Calu3 (cell line): ENCODE measurements at regions not wholly inside any gene's neighbourhood (a gene's known extent, or its start where the extent isn't known, plus 50 kb on each side); places are given as distances from the start of the nearest gene placed in this dataset.
"Not testable (repeated sequence)": the region's sequence is repeated elsewhere in the genome, so short reads cannot be mapped to it uniquely, and the experiment has no call there.

Experiments used
- BruUV-seq: library from RNA; stranded (reverse); fragments of 400-500 nt; replicated peaks from 2 replicates; lab custom pipeline; 2021; lab: Mats Ljungman, UMichigan
- CTCF ChIA-PET: fragments of 300-600 bp; sonication (Branson Sonifier 250); formaldehyde crosslinking; loops from one replicate; lab custom pipeline; 2022; ENCODE audit warnings: antibody characterized with exemption; lab: Charles Lee
- DNase-seq: peaks from one replicate; pipeline ENCODE4 v3.0.0; 2022
- H3K27ac Mint-ChIP-seq: one replicate; pipeline ENCODE4 v1.8.0; 2022; ENCODE audit warnings: mixed read lengths; ENCODE audit not compliant: unreplicated experiment
- H3K27me3 Mint-ChIP-seq: one replicate; pipeline ENCODE4 v1.8.0; 2022; ENCODE audit warnings: mixed read lengths; ENCODE audit not compliant: unreplicated experiment
- H3K36me3 Mint-ChIP-seq: one replicate; pipeline ENCODE4 v1.8.0; 2022; ENCODE audit warnings: mild to moderate bottlenecking, moderate library complexity, mixed read lengths; ENCODE audit not compliant: insufficient read depth, unreplicated experiment
- H3K4me1 Mint-ChIP-seq: one replicate; pipeline ENCODE4 v1.8.0; 2022; ENCODE audit warnings: mild to moderate bottlenecking, low read depth, mixed read lengths; ENCODE audit not compliant: unreplicated experiment
- H3K4me3 Mint-ChIP-seq: one replicate; pipeline ENCODE4 v1.8.0; 2022; ENCODE audit warnings: mild to moderate bottlenecking, low read depth, moderate library complexity, mixed read lengths; ENCODE audit not compliant: unreplicated experiment
- H3K9me3 Mint-ChIP-seq: one replicate; pipeline ENCODE4 v1.8.0; 2022; ENCODE audit warnings: low read depth, mixed read lengths; ENCODE audit not compliant: unreplicated experiment
- CTCF ChIP-seq: fragments of 200-600 bp; IDR thresholded peaks from one replicate; pipeline ENCODE4 v1.8.0; 2022; ENCODE audit warnings: antibody characterized with exemption; ENCODE audit not compliant: unreplicated experiment
- intact Hi-C: fragments of 100-400 bp; cut with micrococcal nuclease; formaldehyde crosslinking; loops from one replicate; pipeline ENCODE4 v1.10.0; 2022; ENCODE audit not compliant: unreplicated experiment

GRCh38 chr17:27038676-27039075 is 255.2 kb upstream of the WSB1 start:
- no peak for TF ChIP-seq CTCF
- Mint-ChIP-seq H3K36me3 (no peaks in the 10 kb centered on the region), H3K4me1 (no peaks in the 10 kb centered on the region), H3K4me3 (no peak overlapping the region), H3K9me3 (peaks cover 4% of the 10 kb centered on the region), H3K27ac (no peak overlapping the region), H3K27me3 (no peaks in the 10 kb centered on the region)
- no TSS peak for BruUV-seq
- intact Hi-C loops: no loop called here
- no peak for DNase-seq
- CTCF ChIA-PET: no interaction called here

- CTCF ChIA-PET, H3K27me3 Mint-ChIP-seq, H3K4me3 Mint-ChIP-seq, H3K9me3 Mint-ChIP-seq, H3K4me1 Mint-ChIP-seq, H3K36me3 Mint-ChIP-seq, BruUV-seq, intact Hi-C loops, DNase-seq, H3K27ac Mint-ChIP-seq: not testable (repeated sequence)
Measured at GRCh38 chr17:27045039-27045438, 248.9 kb upstream of the WSB1 start.

- Mint-ChIP-seq H3K4me1 (no peaks in the 10 kb centered on the region), H3K36me3 (no peaks in the 10 kb centered on the region), H3K9me3 (peaks cover 1% of the 10 kb centered on the region), H3K27ac (no peak overlapping the region), H3K4me3 (no peak overlapping the region), H3K27me3 (no peaks in the 10 kb centered on the region)
- CTCF ChIA-PET: no interaction called here
- no peak for TF ChIP-seq CTCF
- no TSS peak for BruUV-seq
- DNase-seq: no peak
- intact Hi-C loops: no loop called here
Measured at GRCh38 chr17:27049104-27049784, 244.7 kb upstream of the WSB1 start.

GRCh38 chr17:27065588-27065987 is 228.3 kb upstream of the WSB1 start:
- no TSS peak for BruUV-seq
- DNase-seq: no peak
- TF ChIP-seq CTCF: no peak
- intact Hi-C loops: no loop called here
- H3K4me1 Mint-ChIP-seq: no peaks in the 10 kb centered on the region
- no peak overlapping the region for H3K4me3 Mint-ChIP-seq
- no peak overlapping the region for H3K27ac Mint-ChIP-seq
- H3K27me3 Mint-ChIP-seq: peaks cover 26% of the 10 kb centered on the region
- CTCF ChIA-PET: interaction anchor here (0.7 kb wide), 1 partner anchor 283 kb away, joined by 4 read pairs; no protein-coding TSS in a partner anchor
- H3K9me3 Mint-ChIP-seq: no peaks in the 10 kb centered on the region
- no peaks in the 10 kb centered on the region for H3K36me3 Mint-ChIP-seq

- no peak overlapping the region for H3K4me3 Mint-ChIP-seq
- DNase-seq: no peak
- no peak for TF ChIP-seq CTCF
- no peaks in the 10 kb centered on the region for H3K36me3 Mint-ChIP-seq
- no peaks in the 10 kb centered on the region for H3K4me1 Mint-ChIP-seq
- no peak overlapping the region for H3K27ac Mint-ChIP-seq
- intact Hi-C loops: no loop called here
- BruUV-seq: no TSS peak
- H3K9me3 Mint-ChIP-seq: no peaks in the 10 kb centered on the region
- CTCF ChIA-PET: no interaction called here
- peaks cover 26% of the 10 kb centered on the region for H3K27me3 Mint-ChIP-seq
Measured at GRCh38 chr17:27066315-27066714, 227.6 kb upstream of the WSB1 start.
